B cell (primary cell): ENCODE measurements at regions not wholly inside any gene's neighbourhood (a gene's known extent, or its start where the extent isn't known, plus 50 kb on each side); places are given as distances from the start of the nearest gene placed in this dataset.

Experiments
- ATAC-seq: fragments of 200-7000 bp; cut with Tn5 transposase; one replicate; pipeline ENCODE4 v1.10.0; 2021; ENCODE audit warnings: low read depth, mild to moderate bottlenecking, moderate number of reproducible peaks, moderate library complexity
- CTCF ChIA-PET: fragments of 350-600 bp; sonication (Branson Sonifier 250); formaldehyde crosslinking; loops from one replicate; lab custom pipeline; 2021; ENCODE audit warnings: antibody characterized with exemption, inconsistent platforms; lab: Charles Lee
- POLR2A ChIA-PET: fragments of 350-600 bp; sonication (Branson Sonifier 250); formaldehyde crosslinking; loops from one replicate; lab custom pipeline; 2021; ENCODE audit warnings: antibody characterized with exemption; lab: Charles Lee
- DNase-seq: peaks from one replicate; pipeline ENCODE4 v3.0.0; 2013
- H2AFZ ChIP-seq: 2 replicates; pipeline ENCODE4 v1.6.1; 2012; ENCODE audit warnings: mild to moderate bottlenecking, low read depth, low read length; ENCODE audit not compliant: insufficient read depth, poor library complexity, severe bottlenecking
- H3K27ac ChIP-seq, 2 donors: 1 replicate in 1 of 2; 2 replicates in 1 of 2; pipeline ENCODE4 v1.5.1; 2012 to 2013; ENCODE audit warnings: low read length in 2 of 2, mild to moderate bottlenecking in 2 of 2, moderate library complexity in 1 of 2
- H3K27me3 ChIP-seq, 4 experiments: fragments of 200-600 bp in 1 of 4; sonication (generic) in 1 of 4; replicated peaks in 1 of 4; 1 replicate in 2 of 4; 2 replicates in 2 of 4; pipeline versions ENCODE4 v1.6.1 to v1.7.0; 2013 to 2016; ENCODE audit warnings: low read length in 3 of 4, mild to moderate bottlenecking in 2 of 4, mixed read lengths in 1 of 4, moderate library complexity in 1 of 4; ENCODE audit not compliant: insufficient read depth in 4 of 4, control insufficient read depth in 3 of 4; ENCODE audit errors: control extremely low read depth in 1 of 4
- H3K36me3 ChIP-seq, 2 experiments: replicated peaks in 1 of 2; 1 replicate in 1 of 2; 2 replicates in 1 of 2; pipeline versions ENCODE4 v1.6.1 to v1.7.1; 2013; ENCODE audit warnings: low read length in 1 of 2; ENCODE audit not compliant: insufficient read depth in 2 of 2, control insufficient read depth in 1 of 2; ENCODE audit errors: control extremely low read depth in 1 of 2, extremely low read depth in 1 of 2
- H3K4me1 ChIP-seq, 2 donors: fragments of 200-600 bp in 1 of 2; sonication (generic) in 1 of 2; 1 replicate in 1 of 2; 2 replicates in 1 of 2; pipeline versions ENCODE4 v1.5.1 to v1.6.1; 2013 to 2017; ENCODE audit warnings: low read length in 2 of 2; ENCODE audit not compliant: control insufficient read depth in 2 of 2, insufficient read depth in 2 of 2
- H3K4me2 ChIP-seq: replicated peaks from 2 replicates; pipeline ENCODE3; 2012; ENCODE audit warnings: mild to moderate bottlenecking, low read depth, low read length; ENCODE audit not compliant: poor library complexity, severe bottlenecking
- H3K4me3 ChIP-seq, 5 experiments: fragments of 200-600 bp in 1 of 5; sonication (generic) in 1 of 5; 1 replicate in 3 of 5; 2 replicates in 2 of 5; pipeline versions ENCODE4 v1.5.1 to v1.7.0; 2011 to 2016; ENCODE audit warnings: low read length in 4 of 5, mild to moderate bottlenecking in 4 of 5, low read depth in 2 of 5, control low read depth in 1 of 5, moderate library complexity in 1 of 5; ENCODE audit not compliant: insufficient read depth in 1 of 5; ENCODE audit errors: control extremely low read depth in 1 of 5, extremely low read depth in 1 of 5
- H3K79me2 ChIP-seq: fragments of 200-600 bp; sonication (generic); one replicate; pipeline ENCODE4 v1.6.0; 2016; ENCODE audit warnings: low read length; ENCODE audit not compliant: control insufficient read depth, insufficient read depth
- H3K9ac ChIP-seq: fragments of 200-600 bp; sonication (generic); 2 replicates; pipeline ENCODE4 v1.6.1; 2017; ENCODE audit warnings: mild to moderate bottlenecking, low read length, moderate library complexity
- H3K9me3 ChIP-seq, 3 donors: one replicate each; pipeline versions ENCODE4 v1.6.1 to v1.7.1; 2013; ENCODE audit warnings: low read length in 2 of 3; ENCODE audit not compliant: control insufficient read depth in 2 of 3, insufficient read depth in 1 of 3; ENCODE audit errors: control extremely low read depth in 1 of 3
- H4K20me1 ChIP-seq: 2 replicates; pipeline ENCODE4 v1.6.0; 2012; ENCODE audit warnings: mild to moderate bottlenecking, low read length; ENCODE audit not compliant: insufficient read depth, control insufficient read depth, poor library complexity, severe bottlenecking
- H3K27ac Mint-ChIP-seq: one replicate; pipeline ENCODE4 v1.8.0; 2021; ENCODE audit warnings: mixed read lengths
- H3K27me3 Mint-ChIP-seq: one replicate; pipeline ENCODE4 v1.8.0; 2021; ENCODE audit warnings: mixed read lengths
- H3K4me1 Mint-ChIP-seq: one replicate; pipeline ENCODE4 v1.8.0; 2021; ENCODE audit warnings: mixed read lengths
- H3K4me3 Mint-ChIP-seq: one replicate; pipeline ENCODE4 v1.8.0; 2021; ENCODE audit warnings: mixed read lengths
- H3K9me3 Mint-ChIP-seq: one replicate; pipeline ENCODE4 v1.8.0; 2022; ENCODE audit warnings: mixed read lengths; ENCODE audit not compliant: insufficient read depth
- CTCF ChIP-seq: fragments of 200-600 bp; IDR thresholded peaks from one replicate; pipeline ENCODE4 v1.8.0; 2022; ENCODE audit warnings: antibody characterized with exemption, mild to moderate bottlenecking
- EZH2 ChIP-seq: IDR thresholded peaks from 2 replicates; pipeline ENCODE4 v1.6.1; 2012; ENCODE audit warnings: borderline replicate concordance, low read depth, mild to moderate bottlenecking, moderate library complexity, low read length; ENCODE audit not compliant: insufficient read depth, poor library complexity, severe bottlenecking
- WGBS: methylation state at CpG from one replicate; pipeline ENCODE4 v1.1.5; 2013; ENCODE audit warnings: missing lambda C conversion rate; ENCODE audit not compliant: insufficient coverage; 5-methylcytosine and 5-hydroxymethylcytosine counted together
- intact Hi-C: fragments of 100-400 bp; cut with micrococcal nuclease; formaldehyde crosslinking; loops from one replicate; pipeline ENCODE4 v1.10.0; 2022

GRCh38 chr1:55639051-55639450 lies 423.9 kb upstream of the USP24 start:
- Histone ChIP-seq H3K27ac (no peak overlapping the region), H3K9me3 (no peaks in the 10 kb centered on the region), H3K9ac (no peak overlapping the region), H3K4me1 (peaks cover 0 to 12% of the 10 kb centered on the region in 2 donors), H3K4me2 (no peak overlapping the region), H3K27me3 (no peaks in the 10 kb centered on the region), H2AFZ (no peak overlapping the region), H4K20me1 (no peaks in the 10 kb centered on the region), H3K4me3 (no peak overlapping the region), H3K36me3 (no peaks in the 10 kb centered on the region), H3K79me2 (no peaks in the 10 kb centered on the region)
- intact Hi-C loops: no loop called here
- Mint-ChIP-seq H3K4me1 (peaks cover 11% of the 10 kb centered on the region), H3K9me3 (no peaks in the 10 kb centered on the region), H3K27ac (no peak overlapping the region), H3K4me3 (no peak overlapping the region), H3K27me3 (peaks cover 15% of the 10 kb centered on the region)
- ChIA-PET CTCF (no interaction called here), POLR2A (no interaction called here)
- TF ChIP-seq EZH2 (no peak), CTCF (no peak)
- ATAC-seq: no peak
- WGBS: no CpG with 5 or more reads among the region's 1 CpG
- no peak for DNase-seq

GRCh38 chr1:55636696-55637095 lies 421.5 kb upstream of the USP24 start:
- no peak for ATAC-seq
- H3K4me2 ChIP-seq: no peak overlapping the region
- peaks cover 0 to 11% of the 10 kb centered on the region in 2 donors for H3K4me1 ChIP-seq
- no peak overlapping the region for H3K9ac ChIP-seq
- H3K27ac ChIP-seq: no peak overlapping the region
- H3K27ac Mint-ChIP-seq: no peak overlapping the region
- 100% methylated on average over 1 of the region's 1 CpG for WGBS
- DNase-seq: no peak
- no peak overlapping the region for H2AFZ ChIP-seq
- H3K9me3 Mint-ChIP-seq: no peaks in the 10 kb centered on the region
- no peaks in the 10 kb centered on the region for H3K27me3 ChIP-seq
- H3K36me3 ChIP-seq: no peaks in the 10 kb centered on the region
- H3K4me3 ChIP-seq: no peak overlapping the region
- intact Hi-C loops: no loop called here
- H3K27me3 Mint-ChIP-seq: peaks cover 17% of the 10 kb centered on the region
- POLR2A ChIA-PET: no interaction called here
- H4K20me1 ChIP-seq: no peaks in the 10 kb centered on the region
- H3K9me3 ChIP-seq: no peaks in the 10 kb centered on the region
- H3K79me2 ChIP-seq: no peaks in the 10 kb centered on the region
- H3K4me1 Mint-ChIP-seq: peaks cover 11% of the 10 kb centered on the region
- CTCF ChIA-PET: no interaction called here
- TF ChIP-seq CTCF (no peak), EZH2 (no peak)
- H3K4me3 Mint-ChIP-seq: no peak overlapping the region
